ENCODE measurements at regions not wholly inside any gene's neighbourhood (a gene's known extent, or its start where the extent isn't known, plus 50 kb on each side); places are given as distances from the start of the nearest gene placed in this dataset.

DNA sequence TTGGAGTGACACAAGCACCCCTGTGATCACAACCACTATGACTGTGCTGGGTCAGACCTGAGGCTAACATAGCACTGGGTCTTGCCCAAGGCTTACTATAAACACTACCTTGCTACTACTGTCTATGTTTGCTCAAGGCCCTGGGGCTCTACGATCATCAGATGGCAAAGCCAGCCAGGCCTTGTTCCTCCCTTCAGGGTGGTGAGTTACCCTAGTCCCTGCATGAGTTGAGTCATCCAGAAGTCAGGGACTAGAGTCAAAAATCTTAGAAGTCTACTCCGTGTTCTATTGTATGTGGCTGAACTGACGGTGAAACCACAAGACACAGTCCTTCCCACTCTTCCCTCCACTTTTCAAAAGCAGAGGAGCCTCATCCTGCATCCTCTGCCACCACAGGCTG, 551.2 kb upstream of the FSIP2 start:
- no peak for TF ChIP-seq TAF1 (IDR thresholded peaks at IDR 0.05; ENCODE audit: low read depth)
- no peak for TF ChIP-seq CEBPB (IDR thresholded peaks at IDR 0.05)
- TF ChIP-seq, protein P1, sequence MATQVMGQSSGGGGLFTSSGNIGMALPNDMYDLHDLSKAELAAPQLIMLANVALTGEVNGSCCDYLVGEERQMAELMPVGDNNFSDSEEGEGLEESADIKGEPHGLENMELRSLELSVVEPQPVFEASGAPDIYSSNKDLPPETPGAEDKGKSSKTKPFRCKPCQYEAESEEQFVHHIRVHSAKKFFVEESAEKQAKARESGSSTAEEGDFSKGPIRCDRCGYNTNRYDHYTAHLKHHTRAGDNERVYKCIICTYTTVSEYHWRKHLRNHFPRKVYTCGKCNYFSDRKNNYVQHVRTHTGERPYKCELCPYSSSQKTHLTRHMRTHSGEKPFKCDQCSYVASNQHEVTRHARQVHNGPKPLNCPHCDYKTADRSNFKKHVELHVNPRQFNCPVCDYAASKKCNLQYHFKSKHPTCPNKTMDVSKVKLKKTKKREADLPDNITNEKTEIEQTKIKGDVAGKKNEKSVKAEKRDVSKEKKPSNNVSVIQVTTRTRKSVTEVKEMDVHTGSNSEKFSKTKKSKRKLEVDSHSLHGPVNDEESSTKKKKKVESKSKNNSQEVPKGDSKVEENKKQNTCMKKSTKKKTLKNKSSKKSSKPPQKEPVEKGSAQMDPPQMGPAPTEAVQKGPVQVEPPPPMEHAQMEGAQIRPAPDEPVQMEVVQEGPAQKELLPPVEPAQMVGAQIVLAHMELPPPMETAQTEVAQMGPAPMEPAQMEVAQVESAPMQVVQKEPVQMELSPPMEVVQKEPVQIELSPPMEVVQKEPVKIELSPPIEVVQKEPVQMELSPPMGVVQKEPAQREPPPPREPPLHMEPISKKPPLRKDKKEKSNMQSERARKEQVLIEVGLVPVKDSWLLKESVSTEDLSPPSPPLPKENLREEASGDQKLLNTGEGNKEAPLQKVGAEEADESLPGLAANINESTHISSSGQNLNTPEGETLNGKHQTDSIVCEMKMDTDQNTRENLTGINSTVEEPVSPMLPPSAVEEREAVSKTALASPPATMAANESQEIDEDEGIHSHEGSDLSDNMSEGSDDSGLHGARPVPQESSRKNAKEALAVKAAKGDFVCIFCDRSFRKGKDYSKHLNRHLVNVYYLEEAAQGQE (IDR thresholded peaks at IDR 0.05; ENCODE audit: low read depth), result no peak
- no peak for TF ChIP-seq TCF12 (IDR thresholded peaks at IDR 0.05; ENCODE audit: low read depth)
- no peak for TF ChIP-seq CREB1 (IDR thresholded peaks at IDR 0.05; ENCODE audit: low read depth)
- TF ChIP-seq EP300 (IDR thresholded peaks at IDR 0.05; ENCODE audit: borderline replicate concordance), result no peak
- no peak for TF ChIP-seq YY1 (IDR thresholded peaks at IDR 0.05; ENCODE audit: low read depth)

Measured in Ishikawa (cell line).